ENCODE measurements at regions not wholly inside any gene's neighbourhood (a gene's known extent, or its start where the extent isn't known, plus 50 kb on each side); places are given as distances from the start of the nearest gene placed in this dataset.

DNA sequence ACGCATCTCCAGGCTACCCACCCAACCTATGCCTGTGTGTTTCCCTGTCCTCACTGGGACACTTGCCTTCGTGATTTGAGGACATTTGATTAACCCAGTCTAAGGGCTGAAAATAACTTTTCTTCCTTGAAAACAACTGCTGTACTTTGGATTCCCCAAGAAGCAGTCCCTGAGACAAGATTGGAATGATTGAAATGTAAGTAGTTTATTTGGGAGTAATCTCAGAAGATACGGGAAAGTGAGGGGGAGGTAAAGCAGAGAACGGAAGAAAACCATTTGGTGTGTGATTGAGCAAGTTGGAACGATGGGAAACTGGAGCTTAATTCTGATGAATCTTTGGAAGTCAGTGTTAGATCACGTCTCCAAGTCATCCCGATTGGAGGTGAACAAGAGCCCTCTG lies 143.8 kb upstream of the LMCD1 start:
- no peak overlapping the region for H3K4me3 ChIP-seq (ENCODE audit: low read depth, low read length)
- TF ChIP-seq, protein P1, sequence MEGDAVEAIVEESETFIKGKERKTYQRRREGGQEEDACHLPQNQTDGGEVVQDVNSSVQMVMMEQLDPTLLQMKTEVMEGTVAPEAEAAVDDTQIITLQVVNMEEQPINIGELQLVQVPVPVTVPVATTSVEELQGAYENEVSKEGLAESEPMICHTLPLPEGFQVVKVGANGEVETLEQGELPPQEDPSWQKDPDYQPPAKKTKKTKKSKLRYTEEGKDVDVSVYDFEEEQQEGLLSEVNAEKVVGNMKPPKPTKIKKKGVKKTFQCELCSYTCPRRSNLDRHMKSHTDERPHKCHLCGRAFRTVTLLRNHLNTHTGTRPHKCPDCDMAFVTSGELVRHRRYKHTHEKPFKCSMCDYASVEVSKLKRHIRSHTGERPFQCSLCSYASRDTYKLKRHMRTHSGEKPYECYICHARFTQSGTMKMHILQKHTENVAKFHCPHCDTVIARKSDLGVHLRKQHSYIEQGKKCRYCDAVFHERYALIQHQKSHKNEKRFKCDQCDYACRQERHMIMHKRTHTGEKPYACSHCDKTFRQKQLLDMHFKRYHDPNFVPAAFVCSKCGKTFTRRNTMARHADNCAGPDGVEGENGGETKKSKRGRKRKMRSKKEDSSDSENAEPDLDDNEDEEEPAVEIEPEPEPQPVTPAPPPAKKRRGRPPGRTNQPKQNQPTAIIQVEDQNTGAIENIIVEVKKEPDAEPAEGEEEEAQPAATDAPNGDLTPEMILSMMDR (IDR thresholded peaks at IDR 0.05; ENCODE audit: insufficient read depth, low read length, poor library complexity, severe bottlenecking): no peak
- no peaks in the 10 kb centered on the region for H3K27me3 ChIP-seq (ENCODE audit: control insufficient read depth, insufficient read depth, low read length)
- no peaks in the 10 kb centered on the region for H3K36me3 ChIP-seq (ENCODE audit: control insufficient read depth, insufficient read depth, low read length)
- DNase-seq (ENCODE audit: low read depth): no peak

DNA sequence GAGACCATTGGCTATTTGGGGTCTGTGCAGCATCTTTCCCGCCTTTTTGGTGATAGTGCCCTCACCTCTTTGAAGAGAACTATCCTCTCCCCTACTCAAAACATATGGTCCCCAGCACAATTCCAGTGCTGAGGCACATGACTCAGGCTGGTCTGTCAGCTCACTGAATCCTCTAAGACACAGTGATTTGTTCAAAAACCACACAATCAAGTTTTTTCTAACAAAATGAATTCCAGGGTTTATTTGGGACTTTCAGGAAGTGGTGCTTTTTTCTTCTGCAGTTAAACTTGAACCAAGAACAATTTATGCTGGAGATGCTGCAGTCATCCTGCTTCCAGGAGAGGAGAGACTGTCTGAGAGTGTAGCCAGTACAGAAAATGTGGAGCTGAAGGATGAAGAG lies 142.5 kb upstream of the LMCD1 start:
- Histone ChIP-seq H3K36me3 (ENCODE audit: control insufficient read depth, insufficient read depth, low read length) (no peaks in the 10 kb centered on the region), H3K4me3 (ENCODE audit: low read depth, low read length) (no peak overlapping the region), H3K27me3 (ENCODE audit: control insufficient read depth, insufficient read depth, low read length) (no peaks in the 10 kb centered on the region)
- no peak for DNase-seq (ENCODE audit: low read depth)
- TF ChIP-seq, protein P1 (IDR thresholded peaks at IDR 0.05; ENCODE audit: insufficient read depth, low read length, poor library complexity, severe bottlenecking): no peak

DNA sequence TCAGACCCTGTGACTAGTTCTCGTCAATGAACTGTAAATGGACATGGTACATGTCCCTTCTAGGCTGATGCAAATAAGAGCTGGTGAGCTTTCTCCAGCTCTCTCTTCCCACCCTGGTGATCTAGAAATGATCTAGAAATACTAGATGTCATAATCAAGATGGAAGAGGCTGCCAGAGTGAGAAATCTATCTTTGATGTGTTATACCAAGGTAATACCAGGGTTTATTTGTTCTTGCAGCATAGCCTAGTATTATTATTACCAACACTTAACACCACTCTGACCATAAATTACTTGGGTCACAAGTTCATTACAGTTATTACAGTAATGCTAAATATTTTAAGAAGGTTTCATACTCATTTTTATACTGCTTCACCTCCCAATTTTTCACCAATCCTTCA lies 138.4 kb upstream of the LMCD1 start:
- no peaks in the 10 kb centered on the region for H3K36me3 ChIP-seq (ENCODE audit: control insufficient read depth, insufficient read depth, low read length)
- TF ChIP-seq, protein P1 (IDR thresholded peaks at IDR 0.05; ENCODE audit: insufficient read depth, low read length, poor library complexity, severe bottlenecking): no peak
- no peaks in the 10 kb centered on the region for H3K27me3 ChIP-seq (ENCODE audit: control insufficient read depth, insufficient read depth, low read length)
- no peak overlapping the region for H3K4me3 ChIP-seq (ENCODE audit: low read depth, low read length)
- DNase-seq (ENCODE audit: low read depth): no peak

DNA sequence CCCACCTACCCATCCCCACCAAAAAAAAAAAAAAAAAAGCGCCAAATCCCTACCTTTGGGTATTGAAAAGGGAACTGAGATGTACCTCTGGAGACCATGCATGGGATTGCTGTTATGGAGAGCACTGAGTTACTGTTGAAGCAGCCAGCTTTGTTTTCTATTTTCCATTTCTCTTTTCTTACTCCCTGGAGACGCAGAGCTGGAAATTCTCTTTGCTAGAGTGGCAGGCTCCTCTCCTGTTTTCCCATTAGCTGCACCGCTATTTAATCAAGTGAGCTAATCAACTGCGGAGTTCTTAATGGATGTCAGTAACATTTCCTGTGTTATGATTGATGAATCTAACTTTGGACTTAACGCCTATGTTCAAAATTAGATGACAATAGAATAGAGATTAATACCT lies 136.1 kb upstream of the LMCD1 start:
- H3K4me3 ChIP-seq (ENCODE audit: low read depth, low read length): no peak overlapping the region
- TF ChIP-seq, protein P1 (IDR thresholded peaks at IDR 0.05; ENCODE audit: insufficient read depth, low read length, poor library complexity, severe bottlenecking): no peak
- DNase-seq (ENCODE audit: low read depth): no peak
- H3K27me3 ChIP-seq (ENCODE audit: control insufficient read depth, insufficient read depth, low read length): no peaks in the 10 kb centered on the region
- H3K36me3 ChIP-seq (ENCODE audit: control insufficient read depth, insufficient read depth, low read length): no peaks in the 10 kb centered on the region

DNA sequence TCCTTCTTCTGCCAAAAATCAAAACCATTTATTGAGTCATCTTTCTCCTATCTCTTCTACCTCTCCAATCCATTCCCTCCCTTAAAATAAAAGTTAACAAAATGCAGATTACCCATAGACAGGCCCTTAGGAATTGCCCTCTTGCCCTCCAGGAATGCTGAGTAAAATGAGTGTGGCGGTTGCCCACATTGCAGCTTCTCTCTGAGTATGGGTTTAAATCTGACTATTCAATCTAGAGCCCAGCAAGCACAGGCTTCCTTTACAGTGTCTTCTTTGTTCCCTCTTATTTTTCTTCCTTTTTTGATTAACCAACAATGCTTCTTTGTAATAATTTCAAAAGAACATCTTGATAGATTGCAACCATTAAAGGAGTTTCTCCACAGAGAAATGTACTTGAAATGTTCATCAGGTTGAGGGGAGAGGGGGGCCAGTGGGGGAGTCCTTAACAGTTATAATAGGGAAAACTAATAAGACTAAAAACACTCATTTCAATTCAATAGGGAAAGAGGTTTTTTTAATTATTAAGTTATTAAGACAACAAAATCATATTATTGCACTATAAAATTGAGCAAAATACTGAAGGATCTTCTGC lies 135.3 kb upstream of the LMCD1 start:
- TF ChIP-seq, protein P1 (IDR thresholded peaks at IDR 0.05; ENCODE audit: insufficient read depth, low read length, poor library complexity, severe bottlenecking): no peak
- no peak for DNase-seq (ENCODE audit: low read depth)
- no peak overlapping the region for H3K4me3 ChIP-seq (ENCODE audit: low read depth, low read length)
- H3K36me3 ChIP-seq (ENCODE audit: control insufficient read depth, insufficient read depth, low read length): no peaks in the 10 kb centered on the region
- H3K27me3 ChIP-seq (ENCODE audit: control insufficient read depth, insufficient read depth, low read length): no peaks in the 10 kb centered on the region

DNA sequence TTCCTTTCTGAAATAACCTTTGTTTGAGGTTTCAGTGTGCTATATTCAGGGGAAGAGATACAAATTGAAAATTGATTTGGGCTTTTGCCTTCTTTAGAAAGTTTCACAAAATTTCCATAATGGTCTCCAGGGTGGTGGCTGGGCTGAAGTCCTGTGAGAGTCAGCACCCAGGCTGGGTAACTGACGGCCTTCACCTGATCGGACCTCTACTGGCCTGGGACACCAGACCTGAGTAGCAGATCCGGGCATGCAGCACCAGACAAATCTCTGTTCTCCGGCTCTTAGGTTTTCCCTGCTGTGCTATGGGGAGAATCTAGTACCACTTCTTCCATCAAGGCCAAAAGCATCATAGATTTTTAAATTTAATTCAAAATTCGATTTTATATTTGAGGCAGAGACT lies 133.0 kb upstream of the LMCD1 start:
- H3K36me3 ChIP-seq (ENCODE audit: control insufficient read depth, insufficient read depth, low read length): no peaks in the 10 kb centered on the region
- TF ChIP-seq, protein P1 (IDR thresholded peaks at IDR 0.05; ENCODE audit: insufficient read depth, low read length, poor library complexity, severe bottlenecking): no peak
- H3K4me3 ChIP-seq (ENCODE audit: low read depth, low read length): no peak overlapping the region
- no peaks in the 10 kb centered on the region for H3K27me3 ChIP-seq (ENCODE audit: control insufficient read depth, insufficient read depth, low read length)
- no peak for DNase-seq (ENCODE audit: low read depth)
